ENCODE measurements at regions not wholly inside any gene's neighbourhood (a gene's known extent, or its start where the extent isn't known, plus 50 kb on each side); places are given as distances from the start of the nearest gene placed in this dataset.
"Not testable (repeated sequence)": the region's sequence is repeated elsewhere in the genome, so short reads cannot be mapped to it uniquely, and the experiment has no call there.

DNA sequence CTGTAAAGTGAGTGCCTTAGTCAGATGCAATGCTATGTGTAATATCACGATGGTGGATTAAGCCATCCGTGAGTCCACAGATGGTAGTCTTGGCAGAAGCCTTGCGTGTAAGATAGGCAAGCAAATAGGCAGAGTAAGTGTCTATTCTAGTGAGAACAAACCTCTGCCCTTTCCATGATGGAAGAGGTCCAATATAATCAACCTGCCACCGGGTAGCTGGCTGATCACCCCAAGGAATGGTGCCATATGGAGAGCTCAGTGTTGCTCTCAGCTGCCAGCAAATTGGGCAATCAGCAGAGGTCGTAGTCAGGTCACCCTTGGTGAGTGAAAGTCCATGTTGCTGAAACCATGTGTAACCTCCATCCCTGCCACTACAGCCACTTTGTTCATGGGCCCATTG is 371.2 kb upstream of the LRFN5 start:
- DNase-seq (ENCODE audit: low spot score in 2 of 2) = no peak
- intact Hi-C loops (cut with DNase I; ENCODE audit: low total_unique reads) = no loop called here
- TF ChIP-seq, protein P1, sequence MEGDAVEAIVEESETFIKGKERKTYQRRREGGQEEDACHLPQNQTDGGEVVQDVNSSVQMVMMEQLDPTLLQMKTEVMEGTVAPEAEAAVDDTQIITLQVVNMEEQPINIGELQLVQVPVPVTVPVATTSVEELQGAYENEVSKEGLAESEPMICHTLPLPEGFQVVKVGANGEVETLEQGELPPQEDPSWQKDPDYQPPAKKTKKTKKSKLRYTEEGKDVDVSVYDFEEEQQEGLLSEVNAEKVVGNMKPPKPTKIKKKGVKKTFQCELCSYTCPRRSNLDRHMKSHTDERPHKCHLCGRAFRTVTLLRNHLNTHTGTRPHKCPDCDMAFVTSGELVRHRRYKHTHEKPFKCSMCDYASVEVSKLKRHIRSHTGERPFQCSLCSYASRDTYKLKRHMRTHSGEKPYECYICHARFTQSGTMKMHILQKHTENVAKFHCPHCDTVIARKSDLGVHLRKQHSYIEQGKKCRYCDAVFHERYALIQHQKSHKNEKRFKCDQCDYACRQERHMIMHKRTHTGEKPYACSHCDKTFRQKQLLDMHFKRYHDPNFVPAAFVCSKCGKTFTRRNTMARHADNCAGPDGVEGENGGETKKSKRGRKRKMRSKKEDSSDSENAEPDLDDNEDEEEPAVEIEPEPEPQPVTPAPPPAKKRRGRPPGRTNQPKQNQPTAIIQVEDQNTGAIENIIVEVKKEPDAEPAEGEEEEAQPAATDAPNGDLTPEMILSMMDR (IDR thresholded peaks at IDR 0.05) = no peak
- TF ChIP-seq POLR2A (IDR thresholded peaks at IDR 0.05) = no peak
- WGBS, 2 donors = 81 to 83% methylated on average over 5 of the region's 5 CpGs
- no peak overlapping the region for H3K4me3 ChIP-seq (ENCODE audit: low read depth, poor library complexity, severe bottlenecking)

DNA sequence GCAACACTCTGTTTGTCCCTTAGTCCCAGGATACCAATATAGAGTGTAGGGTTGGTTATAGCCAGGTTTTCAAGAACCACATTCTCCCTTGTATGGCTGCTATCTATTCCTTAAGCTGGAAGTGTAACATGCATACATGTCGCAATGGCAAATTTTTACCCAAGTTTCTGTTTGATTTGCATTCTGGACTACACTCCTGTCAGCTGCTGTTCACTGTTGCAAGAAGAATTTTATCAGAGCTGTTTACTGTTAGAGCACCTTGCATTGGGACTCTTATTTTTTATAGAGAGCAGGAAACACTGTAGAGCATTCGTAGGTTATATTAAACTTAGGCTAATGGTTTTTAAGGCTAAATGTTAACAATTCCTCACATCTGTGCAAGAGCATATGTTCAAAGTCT is 376.0 kb upstream of the LRFN5 start:
- intact Hi-C loops (cut with DNase I; ENCODE audit: low total_unique reads) = no loop called here
- WGBS, 2 donors = 84 to 85% methylated on average over 2 of the region's 2 CpGs
- H3K4me3 ChIP-seq (ENCODE audit: low read depth, poor library complexity, severe bottlenecking) = no peak overlapping the region
- TF ChIP-seq, protein P1 (IDR thresholded peaks at IDR 0.05) = no peak
- TF ChIP-seq POLR2A (IDR thresholded peaks at IDR 0.05) = no peak
- no peak for DNase-seq (ENCODE audit: low spot score in 2 of 2)

DNA sequence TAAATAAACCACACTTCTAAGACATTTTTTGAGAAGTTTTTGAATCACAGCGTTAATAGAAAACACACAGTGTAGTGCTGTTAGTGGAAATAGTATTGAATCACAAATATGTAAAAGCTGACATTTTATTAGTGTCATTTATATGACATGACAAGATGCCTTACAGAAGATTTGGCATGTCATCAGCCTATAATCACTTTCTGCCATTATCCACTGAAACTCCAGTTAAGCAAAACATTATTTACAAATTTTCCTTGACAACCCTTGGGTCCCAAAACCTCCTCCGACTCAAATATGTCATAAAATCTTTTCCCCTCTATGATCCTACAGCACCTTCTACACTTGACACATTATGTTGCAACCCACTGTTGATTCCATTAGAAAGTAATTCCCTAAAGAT is 376.9 kb upstream of the LRFN5 start:
- TF ChIP-seq, protein P1 (IDR thresholded peaks at IDR 0.05) = no peak
- no peak for TF ChIP-seq POLR2A (IDR thresholded peaks at IDR 0.05)
- intact Hi-C loops (cut with DNase I; ENCODE audit: low total_unique reads) = no loop called here

DNA sequence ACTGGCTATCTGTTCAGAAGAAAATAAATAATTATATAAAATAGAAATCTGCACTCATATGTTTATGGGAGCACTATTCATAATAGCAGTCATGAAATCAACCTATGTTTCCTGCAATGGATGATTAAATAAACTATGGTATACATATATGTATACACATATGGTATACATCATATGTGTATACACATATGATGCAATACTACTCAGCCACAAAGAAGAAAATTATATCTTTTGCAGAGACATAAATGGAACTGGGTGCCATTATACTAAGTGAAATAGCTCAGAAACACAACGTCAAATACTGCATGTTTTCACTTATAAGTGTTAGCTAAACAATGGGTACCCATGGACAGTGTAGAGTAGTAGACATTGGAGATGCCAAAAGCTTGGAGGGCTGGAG is 381.2 kb upstream of the LRFN5 start:
- no peak for DNase-seq (ENCODE audit: low spot score in 2 of 2)
- no peak overlapping the region for H3K4me3 ChIP-seq (ENCODE audit: low read depth, poor library complexity, severe bottlenecking)
- TF ChIP-seq, protein P1 (IDR thresholded peaks at IDR 0.05) = no peak
- TF ChIP-seq POLR2A (IDR thresholded peaks at IDR 0.05) = no peak
- intact Hi-C loops (cut with DNase I; ENCODE audit: low total_unique reads) = no loop called here
- WGBS, 2 donors = 77 to 85% methylated on average over 1 of the region's 1 CpG

More for the DNA sequence above, 376.9 kb upstream of the LRFN5 start:
- WGBS, 2 donors = 67 to 74% methylated on average over 2 of the region's 2 CpGs
- DNase-seq (ENCODE audit: low spot score in 2 of 2) = no peak
- no peak overlapping the region for H3K4me3 ChIP-seq (ENCODE audit: low read depth, poor library complexity, severe bottlenecking)

DNA sequence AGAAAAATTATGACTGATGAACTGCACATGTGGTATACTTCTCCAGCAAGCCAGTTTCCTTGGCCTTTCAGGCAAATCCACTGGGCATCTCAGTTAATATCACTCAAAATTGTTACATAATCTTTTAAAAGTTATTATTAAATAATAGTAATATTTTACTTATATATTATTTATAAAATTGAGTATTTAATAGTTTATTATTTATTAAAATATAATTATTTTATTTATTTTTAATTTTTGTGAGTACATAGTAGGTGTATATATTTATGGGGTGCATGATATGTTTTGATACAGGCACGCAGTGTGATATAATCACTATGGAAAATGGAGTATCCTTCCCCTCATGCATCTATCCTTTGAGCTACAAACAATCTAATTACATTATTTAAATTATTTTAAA is 384.1 kb upstream of the LRFN5 start:
- DNase-seq (ENCODE audit: low spot score in 2 of 2) = no peak
- intact Hi-C loops (cut with DNase I; ENCODE audit: low total_unique reads) = no loop called here
- 80 to 86% methylated on average over 1 of the region's 1 CpG for WGBS, 2 donors
- H3K4me3 ChIP-seq (ENCODE audit: low read depth, poor library complexity, severe bottlenecking) = no peak overlapping the region
- TF ChIP-seq POLR2A (IDR thresholded peaks at IDR 0.05) = no peak
- TF ChIP-seq, protein P1 (IDR thresholded peaks at IDR 0.05) = no peak

DNA sequence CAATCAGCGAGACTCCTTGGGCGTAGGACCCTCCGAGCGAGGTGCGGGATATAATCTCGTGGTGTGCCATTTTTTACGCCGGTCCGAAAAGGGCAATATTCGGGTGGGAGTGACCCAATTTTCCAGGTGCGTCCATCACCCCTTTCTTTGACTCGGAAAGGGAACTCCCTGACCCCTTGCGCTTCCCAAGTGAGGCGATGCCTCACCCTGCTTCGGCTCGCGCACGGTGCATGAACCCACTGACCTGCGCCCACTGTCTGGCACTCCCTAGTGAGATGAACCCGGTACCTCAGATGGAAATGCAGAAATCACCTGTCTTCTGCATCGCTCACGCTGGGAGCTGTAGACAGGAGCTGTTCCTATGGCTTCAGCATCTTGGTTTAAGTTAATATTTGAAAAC is 391.7 kb upstream of the LRFN5 start:
- WGBS, 2 donors = 91 to 95% methylated on average over 22 of the region's 22 CpGs
- DNase-seq (ENCODE audit: low spot score in 2 of 2) = peak in 1 of 2 donors; percentile 53
- intact Hi-C loops (cut with DNase I; ENCODE audit: low total_unique reads); H3K4me3 ChIP-seq (ENCODE audit: low read depth, poor library complexity, severe bottlenecking): not testable (repeated sequence)
